ENCODE measurements at regions not wholly inside any gene's neighbourhood (a gene's known extent, or its start where the extent isn't known, plus 50 kb on each side); places are given as distances from the start of the nearest gene placed in this dataset.

GRCh38 chr6:159102373-159103160 is 57.8 kb upstream of the TAGAP start:
- DNase-seq (no peak), ATAC-seq (no peak)
- intact Hi-C loops (cut with micrococcal nuclease): loop anchor here (10.0 kb wide), 2 partner anchors 58 to 98 kb away; partner anchors contain the start of genes RSPH3 and TAGAP

GRCh38 chr6:159101656-159102055 is 56.9 kb upstream of the TAGAP start:
- DNase-seq: no peak
- no peak for ATAC-seq
- intact Hi-C loops (cut with micrococcal nuclease): loop anchor here (10.0 kb wide), 2 partner anchors 57 to 97 kb away; partner anchors contain the start of genes RSPH3 and TAGAP

GRCh38 chr6:159100395-159101182 is 55.8 kb upstream of the TAGAP start:
- ATAC-seq (no peak), DNase-seq (no peak)
- intact Hi-C loops (cut with micrococcal nuclease): loop anchor here (10.0 kb wide), 2 partner anchors 56 to 96 kb away; partner anchors contain the start of genes RSPH3 and TAGAP

GRCh38 chr6:159099961-159100360 is 55.2 kb upstream of the TAGAP start:
- no peak for ATAC-seq
- intact Hi-C loops (cut with micrococcal nuclease): loop anchor here (10.0 kb wide), 2 partner anchors 55 to 95 kb away; partner anchors contain the start of genes RSPH3 and TAGAP
- no peak for DNase-seq

DNA sequence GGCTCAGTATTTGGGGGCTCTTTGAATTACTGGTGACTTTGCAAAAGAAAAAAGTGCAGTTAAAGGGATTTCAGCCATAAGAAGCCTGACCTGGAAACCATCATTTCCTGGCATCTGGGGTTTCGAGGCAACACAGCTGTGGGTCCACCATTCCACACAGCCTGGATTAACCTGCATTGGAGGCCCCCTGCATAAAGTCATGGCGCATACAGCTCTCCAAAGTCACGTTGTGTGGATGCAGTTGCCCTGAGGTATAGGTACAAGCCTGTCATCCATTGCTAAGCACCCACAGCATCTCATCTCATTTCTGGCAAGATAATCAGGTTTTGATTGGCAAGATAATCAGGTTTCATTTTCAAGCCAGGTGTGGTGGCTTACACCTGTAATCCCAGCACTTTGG is 54.5 kb upstream of the TAGAP start:
- ATAC-seq (no peak), DNase-seq (no peak)
- intact Hi-C loops (cut with micrococcal nuclease): no loop called here

DNA sequence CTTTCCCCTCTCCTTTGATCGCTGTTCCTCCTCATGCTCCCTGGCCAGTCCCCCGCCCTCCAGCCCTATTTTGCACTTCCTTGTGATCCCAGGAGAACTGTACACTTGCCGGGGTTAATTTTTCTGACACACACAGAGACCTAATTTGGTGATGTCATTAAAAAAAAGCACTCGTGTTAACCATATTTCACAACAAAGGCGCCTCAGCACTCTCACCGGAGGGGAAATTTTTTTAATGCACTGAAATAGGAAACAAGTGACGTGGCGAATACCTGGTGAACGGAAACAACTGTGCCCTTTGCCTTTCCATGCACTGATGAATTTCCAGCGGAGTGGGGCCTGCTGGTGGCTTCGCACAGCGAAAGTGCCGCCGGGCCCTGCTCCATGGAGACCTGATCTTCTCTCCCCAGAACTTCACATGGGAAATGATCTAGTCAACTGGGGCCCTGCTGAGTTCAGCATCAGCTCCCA is 53.9 kb upstream of the TAGAP start:
- intact Hi-C loops (cut with micrococcal nuclease): no loop called here
- ATAC-seq (no peak), DNase-seq (no peak)

- no peak for ATAC-seq
- intact Hi-C loops (cut with micrococcal nuclease): no loop called here
- no peak for DNase-seq
These were observed 52.5 kb upstream of the TAGAP start for GRCh38 chr6:159097256-159097655.

- ATAC-seq (no peak), DNase-seq (no peak)
- intact Hi-C loops (cut with micrococcal nuclease): no loop called here
These were observed 50.8 kb upstream of the TAGAP start for GRCh38 chr6:159095616-159096015.

DNA sequence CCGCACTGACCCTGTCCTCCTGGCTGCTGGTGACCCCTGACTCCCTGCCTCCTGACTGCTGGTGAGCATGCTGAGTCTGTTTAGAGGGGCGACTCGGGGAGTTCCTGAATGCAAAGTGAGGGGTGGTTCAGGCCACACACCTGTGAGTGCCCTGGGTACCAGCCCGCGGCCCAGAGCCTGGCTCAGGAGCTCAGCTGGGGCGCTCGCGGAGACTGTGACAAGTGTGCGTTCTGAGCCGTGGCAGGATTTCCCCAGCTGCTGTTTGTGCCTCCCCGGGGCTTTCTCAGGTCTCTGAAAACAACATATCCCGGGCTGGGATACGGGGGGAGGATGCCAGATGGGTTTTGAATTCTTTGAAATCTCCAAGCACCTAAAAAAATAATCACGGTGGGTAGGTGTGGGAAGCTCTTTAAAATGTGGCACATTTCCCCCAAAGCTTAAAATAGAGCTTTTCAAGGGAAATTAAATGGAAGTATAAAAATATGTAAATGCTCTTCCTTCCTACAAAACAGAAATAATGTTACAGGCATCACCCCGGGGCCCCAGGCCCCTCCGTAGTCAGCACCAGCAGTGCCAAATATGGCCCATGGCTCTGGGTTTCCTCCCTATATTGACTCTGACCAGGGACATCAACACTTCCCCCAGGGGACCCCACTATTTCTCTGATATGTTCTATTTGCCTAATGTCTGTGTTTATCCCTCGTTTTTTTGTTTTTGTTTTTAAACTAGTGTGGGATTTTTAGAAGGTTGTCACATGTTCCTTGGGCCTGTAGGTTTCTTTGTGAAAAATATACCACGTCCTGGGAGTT is 49.9 kb upstream of the TAGAP start:
- ATAC-seq (no peak), DNase-seq (no peak)
- intact Hi-C loops (cut with micrococcal nuclease): no loop called here
